WTC11 (cell line): ENCODE measurements at regions not wholly inside any gene's neighbourhood (a gene's known extent, or its start where the extent isn't known, plus 50 kb on each side); places are given as distances from the start of the nearest gene placed in this dataset.

Source experiments
- ATAC-seq: fragments of 200-7000 bp; cut with Tn5 transposase; 2 replicates; pipeline ENCODE4 v1.10.0; 2021; ENCODE audit warnings: mild to moderate bottlenecking, moderate library complexity
- CTCF ChIA-PET: fragments of 300-600 bp; sonication (Branson Sonifier 250); formaldehyde crosslinking; loops from one replicate; lab custom pipeline; 2021; ENCODE audit warnings: antibody characterized with exemption; lab: Charles Lee
- POLR2A ChIA-PET: fragments of 350-600 bp; sonication (Branson Sonifier 250); formaldehyde crosslinking; loops from one replicate; lab custom pipeline; 2021; ENCODE audit warnings: antibody characterized with exemption; lab: Charles Lee
- DNase-seq: peaks from one replicate; pipeline ENCODE4 v3.0.0; 2021; ENCODE audit warnings: low spot score
- H3K27ac Mint-ChIP-seq: 2 replicates; pipeline ENCODE4 v1.8.0; 2021; ENCODE audit warnings: mixed read lengths
- H3K27me3 Mint-ChIP-seq: 2 replicates; pipeline ENCODE4 v1.8.0; 2021; ENCODE audit warnings: low read depth, mild to moderate bottlenecking, moderate library complexity, mixed read lengths
- H3K36me3 Mint-ChIP-seq: 2 replicates; pipeline ENCODE4 v1.8.0; 2021; ENCODE audit warnings: mixed read lengths
- H3K4me1 Mint-ChIP-seq: 2 replicates; pipeline ENCODE4 v1.8.0; 2022; ENCODE audit warnings: mixed read lengths
- H3K4me3 Mint-ChIP-seq: 2 replicates; pipeline ENCODE4 v1.8.0; 2021; ENCODE audit warnings: mild to moderate bottlenecking, moderate library complexity, mixed read lengths
- H3K9me3 Mint-ChIP-seq: 2 replicates; pipeline ENCODE4 v1.8.0; 2021; ENCODE audit warnings: mixed read lengths
- ELF4 ChIP-seq: sonication (generic); formaldehyde crosslinking; IDR thresholded peaks from 2 replicates; pipeline ENCODE4 v1.8.1; 2022; ENCODE audit warnings: low read depth, mild to moderate bottlenecking, moderate library complexity, missing genetic modification reagents
- ESRRA ChIP-seq: sonication (generic); formaldehyde crosslinking; IDR thresholded peaks from 2 replicates; pipeline ENCODE4 v1.8.1; 2022; ENCODE audit warnings: mild to moderate bottlenecking, missing genetic modification reagents, borderline replicate concordance
- ETV6 ChIP-seq: sonication (generic); formaldehyde crosslinking; IDR thresholded peaks from 2 replicates; pipeline ENCODE4 v1.8.1; 2022; ENCODE audit warnings: mild to moderate bottlenecking, missing genetic modification reagents
- FOXK1 ChIP-seq: sonication (generic); formaldehyde crosslinking; IDR thresholded peaks from 2 replicates; pipeline ENCODE4 v1.8.0; 2022; ENCODE audit warnings: mild to moderate bottlenecking, moderate library complexity, missing genetic modification reagents
- GRHL2 ChIP-seq: fragments of 250-450 bp; sonication (Bioruptor Pico); IDR thresholded peaks from 2 replicates; pipeline ENCODE4 v1.8.0; 2022; ENCODE audit warnings: mild to moderate bottlenecking, moderate library complexity; ENCODE audit not compliant: insufficient replicate concordance, severe bottlenecking
- JAZF1 ChIP-seq: fragments of 250-450 bp; sonication (Bioruptor Pico); IDR thresholded peaks from 2 replicates; pipeline ENCODE4 v1.9.0; 2021; ENCODE audit warnings: moderate library complexity, mild to moderate bottlenecking, inconsistent platforms
- MYBL2 ChIP-seq: sonication (generic); formaldehyde crosslinking; IDR thresholded peaks from 2 replicates; pipeline ENCODE4 v1.8.1; 2023; ENCODE audit warnings: mild to moderate bottlenecking, moderate library complexity, missing genetic modification reagents
- NFATC4 ChIP-seq: fragments of 250-450 bp; sonication (Bioruptor Pico); IDR thresholded peaks from 2 replicates; pipeline ENCODE4 v1.9.0; 2021; ENCODE audit warnings: mild to moderate bottlenecking
- NR2C2 ChIP-seq: sonication (generic); formaldehyde crosslinking; IDR thresholded peaks from 2 replicates; pipeline ENCODE4 v1.8.0; 2022; ENCODE audit warnings: mild to moderate bottlenecking, missing genetic modification reagents
- TCF7 ChIP-seq: sonication (generic); formaldehyde crosslinking; IDR thresholded peaks from 2 replicates; pipeline ENCODE4 v1.8.0; 2022; ENCODE audit warnings: mild to moderate bottlenecking, low read depth, missing genetic modification reagents, moderate library complexity
- TEAD4 ChIP-seq: sonication (generic); formaldehyde crosslinking; IDR thresholded peaks from 2 replicates; pipeline ENCODE4 v1.8.0; 2022; ENCODE audit warnings: mild to moderate bottlenecking, missing genetic modification reagents
- ZNF263 ChIP-seq: sonication (generic); formaldehyde crosslinking; IDR thresholded peaks from 2 replicates; pipeline ENCODE4 v1.8.1; 2022; ENCODE audit warnings: low read depth, mild to moderate bottlenecking, moderate library complexity, missing genetic modification reagents
- ZNF423 ChIP-seq: fragments of 250-450 bp; sonication (Bioruptor Pico); IDR thresholded peaks from 2 replicates; pipeline ENCODE4 v2.1.2; 2022; ENCODE audit warnings: mild to moderate bottlenecking, moderate library complexity
- TF ChIP-seq, protein P1 (sequence below): fragments of 200-600 bp; IDR thresholded peaks from 2 replicates; pipeline ENCODE4 v1.8.0; 2022; ENCODE audit warnings: antibody characterized with exemption
- TF ChIP-seq, protein P2 (sequence below): sonication (generic); formaldehyde crosslinking; IDR thresholded peaks from 2 replicates; pipeline ENCODE4 v1.8.1; 2023; ENCODE audit warnings: mild to moderate bottlenecking, moderate library complexity, missing genetic modification reagents
- TF ChIP-seq, protein P3 (sequence below): sonication (generic); formaldehyde crosslinking; IDR thresholded peaks from 2 replicates; pipeline ENCODE4 v1.8.1; 2023; ENCODE audit warnings: mild to moderate bottlenecking, missing genetic modification reagents, borderline replicate concordance
- TF ChIP-seq, protein P4 (sequence below): sonication (generic); formaldehyde crosslinking; IDR thresholded peaks from 2 replicates; pipeline ENCODE4 v1.8.0; 2023; ENCODE audit warnings: missing genetic modification reagents, mild to moderate bottlenecking, borderline replicate concordance

DNA sequence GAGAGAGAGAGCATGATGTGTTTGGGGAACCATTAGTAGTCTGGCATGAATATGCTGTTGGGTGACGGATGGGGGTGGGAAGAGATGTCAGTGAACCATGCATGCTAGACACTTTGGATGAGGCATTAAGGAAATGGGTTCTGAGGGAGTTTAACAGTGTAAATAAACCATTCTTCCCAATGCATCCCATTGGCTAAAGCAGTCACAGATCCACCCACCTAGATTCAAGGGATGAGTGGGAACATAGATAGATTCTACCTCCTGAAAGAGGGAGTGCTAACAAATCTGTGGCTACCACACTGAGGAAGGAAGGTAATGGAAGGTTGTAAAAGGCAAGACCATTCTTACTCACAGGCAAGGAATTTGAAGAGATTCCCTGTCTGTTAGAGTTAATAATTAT, 129.8 kb upstream of the CACNA1E start:
- ChIA-PET CTCF (no interaction called here), POLR2A (no interaction called here)
- no peak for TF ChIP-seq ELF4 (CRISPR knock-in tag)
- no peak for TF ChIP-seq TEAD4
- no peak for TF ChIP-seq ESRRA
- TF ChIP-seq ZNF423, result no peak
- no peak for TF ChIP-seq FOXK1 (CRISPR knock-in tag)
- no peak for TF ChIP-seq MYBL2 (CRISPR knock-in tag)
- no peak for TF ChIP-seq ZNF263 (CRISPR knock-in tag)
- TF ChIP-seq JAZF1, result no peak
- no peak for TF ChIP-seq NFATC4
- TF ChIP-seq, protein P1, sequence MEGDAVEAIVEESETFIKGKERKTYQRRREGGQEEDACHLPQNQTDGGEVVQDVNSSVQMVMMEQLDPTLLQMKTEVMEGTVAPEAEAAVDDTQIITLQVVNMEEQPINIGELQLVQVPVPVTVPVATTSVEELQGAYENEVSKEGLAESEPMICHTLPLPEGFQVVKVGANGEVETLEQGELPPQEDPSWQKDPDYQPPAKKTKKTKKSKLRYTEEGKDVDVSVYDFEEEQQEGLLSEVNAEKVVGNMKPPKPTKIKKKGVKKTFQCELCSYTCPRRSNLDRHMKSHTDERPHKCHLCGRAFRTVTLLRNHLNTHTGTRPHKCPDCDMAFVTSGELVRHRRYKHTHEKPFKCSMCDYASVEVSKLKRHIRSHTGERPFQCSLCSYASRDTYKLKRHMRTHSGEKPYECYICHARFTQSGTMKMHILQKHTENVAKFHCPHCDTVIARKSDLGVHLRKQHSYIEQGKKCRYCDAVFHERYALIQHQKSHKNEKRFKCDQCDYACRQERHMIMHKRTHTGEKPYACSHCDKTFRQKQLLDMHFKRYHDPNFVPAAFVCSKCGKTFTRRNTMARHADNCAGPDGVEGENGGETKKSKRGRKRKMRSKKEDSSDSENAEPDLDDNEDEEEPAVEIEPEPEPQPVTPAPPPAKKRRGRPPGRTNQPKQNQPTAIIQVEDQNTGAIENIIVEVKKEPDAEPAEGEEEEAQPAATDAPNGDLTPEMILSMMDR, result no peak
- TF ChIP-seq, protein P2, sequence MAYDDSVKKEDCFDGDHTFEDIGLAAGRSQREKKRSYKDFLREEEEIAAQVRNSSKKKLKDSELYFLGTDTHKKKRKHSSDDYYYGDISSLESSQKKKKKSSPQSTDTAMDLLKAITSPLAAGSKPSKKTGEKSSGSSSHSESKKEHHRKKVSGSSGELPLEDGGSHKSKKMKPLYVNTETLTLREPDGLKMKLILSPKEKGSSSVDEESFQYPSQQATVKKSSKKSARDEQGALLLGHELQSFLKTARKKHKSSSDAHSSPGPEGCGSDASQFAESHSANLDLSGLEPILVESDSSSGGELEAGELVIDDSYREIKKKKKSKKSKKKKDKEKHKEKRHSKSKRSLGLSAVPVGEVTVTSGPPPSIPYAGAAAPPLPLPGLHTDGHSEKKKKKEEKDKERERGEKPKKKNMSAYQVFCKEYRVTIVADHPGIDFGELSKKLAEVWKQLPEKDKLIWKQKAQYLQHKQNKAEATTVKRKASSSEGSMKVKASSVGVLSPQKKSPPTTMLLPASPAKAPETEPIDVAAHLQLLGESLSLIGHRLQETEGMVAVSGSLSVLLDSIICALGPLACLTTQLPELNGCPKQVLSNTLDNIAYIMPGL (CRISPR knock-in tag), result no peak
- TF ChIP-seq, protein P3, sequence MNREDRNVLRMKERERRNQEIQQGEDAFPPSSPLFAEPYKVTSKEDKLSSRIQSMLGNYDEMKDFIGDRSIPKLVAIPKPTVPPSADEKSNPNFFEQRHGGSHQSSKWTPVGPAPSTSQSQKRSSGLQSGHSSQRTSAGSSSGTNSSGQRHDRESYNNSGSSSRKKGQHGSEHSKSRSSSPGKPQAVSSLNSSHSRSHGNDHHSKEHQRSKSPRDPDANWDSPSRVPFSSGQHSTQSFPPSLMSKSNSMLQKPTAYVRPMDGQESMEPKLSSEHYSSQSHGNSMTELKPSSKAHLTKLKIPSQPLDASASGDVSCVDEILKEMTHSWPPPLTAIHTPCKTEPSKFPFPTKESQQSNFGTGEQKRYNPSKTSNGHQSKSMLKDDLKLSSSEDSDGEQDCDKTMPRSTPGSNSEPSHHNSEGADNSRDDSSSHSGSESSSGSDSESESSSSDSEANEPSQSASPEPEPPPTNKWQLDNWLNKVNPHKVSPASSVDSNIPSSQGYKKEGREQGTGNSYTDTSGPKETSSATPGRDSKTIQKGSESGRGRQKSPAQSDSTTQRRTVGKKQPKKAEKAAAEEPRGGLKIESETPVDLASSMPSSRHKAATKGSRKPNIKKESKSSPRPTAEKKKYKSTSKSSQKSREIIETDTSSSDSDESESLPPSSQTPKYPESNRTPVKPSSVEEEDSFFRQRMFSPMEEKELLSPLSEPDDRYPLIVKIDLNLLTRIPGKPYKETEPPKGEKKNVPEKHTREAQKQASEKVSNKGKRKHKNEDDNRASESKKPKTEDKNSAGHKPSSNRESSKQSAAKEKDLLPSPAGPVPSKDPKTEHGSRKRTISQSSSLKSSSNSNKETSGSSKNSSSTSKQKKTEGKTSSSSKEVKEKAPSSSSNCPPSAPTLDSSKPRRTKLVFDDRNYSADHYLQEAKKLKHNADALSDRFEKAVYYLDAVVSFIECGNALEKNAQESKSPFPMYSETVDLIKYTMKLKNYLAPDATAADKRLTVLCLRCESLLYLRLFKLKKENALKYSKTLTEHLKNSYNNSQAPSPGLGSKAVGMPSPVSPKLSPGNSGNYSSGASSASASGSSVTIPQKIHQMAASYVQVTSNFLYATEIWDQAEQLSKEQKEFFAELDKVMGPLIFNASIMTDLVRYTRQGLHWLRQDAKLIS, result no peak
- no peak for TF ChIP-seq GRHL2 (CRISPR knock-in tag)
- TF ChIP-seq ETV6 (CRISPR knock-in tag), result no peak
- no peak for TF ChIP-seq TCF7
- TF ChIP-seq, protein P4, sequence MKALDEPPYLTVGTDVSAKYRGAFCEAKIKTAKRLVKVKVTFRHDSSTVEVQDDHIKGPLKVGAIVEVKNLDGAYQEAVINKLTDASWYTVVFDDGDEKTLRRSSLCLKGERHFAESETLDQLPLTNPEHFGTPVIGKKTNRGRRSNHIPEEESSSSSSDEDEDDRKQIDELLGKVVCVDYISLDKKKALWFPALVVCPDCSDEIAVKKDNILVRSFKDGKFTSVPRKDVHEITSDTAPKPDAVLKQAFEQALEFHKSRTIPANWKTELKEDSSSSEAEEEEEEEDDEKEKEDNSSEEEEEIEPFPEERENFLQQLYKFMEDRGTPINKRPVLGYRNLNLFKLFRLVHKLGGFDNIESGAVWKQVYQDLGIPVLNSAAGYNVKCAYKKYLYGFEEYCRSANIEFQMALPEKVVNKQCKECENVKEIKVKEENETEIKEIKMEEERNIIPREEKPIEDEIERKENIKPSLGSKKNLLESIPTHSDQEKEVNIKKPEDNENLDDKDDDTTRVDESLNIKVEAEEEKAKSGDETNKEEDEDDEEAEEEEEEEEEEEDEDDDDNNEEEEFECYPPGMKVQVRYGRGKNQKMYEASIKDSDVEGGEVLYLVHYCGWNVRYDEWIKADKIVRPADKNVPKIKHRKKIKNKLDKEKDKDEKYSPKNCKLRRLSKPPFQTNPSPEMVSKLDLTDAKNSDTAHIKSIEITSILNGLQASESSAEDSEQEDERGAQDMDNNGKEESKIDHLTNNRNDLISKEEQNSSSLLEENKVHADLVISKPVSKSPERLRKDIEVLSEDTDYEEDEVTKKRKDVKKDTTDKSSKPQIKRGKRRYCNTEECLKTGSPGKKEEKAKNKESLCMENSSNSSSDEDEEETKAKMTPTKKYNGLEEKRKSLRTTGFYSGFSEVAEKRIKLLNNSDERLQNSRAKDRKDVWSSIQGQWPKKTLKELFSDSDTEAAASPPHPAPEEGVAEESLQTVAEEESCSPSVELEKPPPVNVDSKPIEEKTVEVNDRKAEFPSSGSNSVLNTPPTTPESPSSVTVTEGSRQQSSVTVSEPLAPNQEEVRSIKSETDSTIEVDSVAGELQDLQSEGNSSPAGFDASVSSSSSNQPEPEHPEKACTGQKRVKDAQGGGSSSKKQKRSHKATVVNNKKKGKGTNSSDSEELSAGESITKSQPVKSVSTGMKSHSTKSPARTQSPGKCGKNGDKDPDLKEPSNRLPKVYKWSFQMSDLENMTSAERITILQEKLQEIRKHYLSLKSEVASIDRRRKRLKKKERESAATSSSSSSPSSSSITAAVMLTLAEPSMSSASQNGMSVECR (CRISPR knock-in tag), result no peak
- TF ChIP-seq NR2C2 (CRISPR knock-in tag), result no peak
- Mint-ChIP-seq H3K4me3 (no peak overlapping the region), H3K27me3 (no peaks in the 10 kb centered on the region), H3K9me3 (0 out of 2 replicates have a peak, but pooled peaks cover 4% of the 10 kb centered on the region), H3K27ac (no peak overlapping the region), H3K36me3 (no peaks in the 10 kb centered on the region), H3K4me1 (peaks cover 10% of the 10 kb centered on the region)
- DNase-seq (no peak), ATAC-seq (no peak)
